ENCODE measurements at regions not wholly inside any gene's neighbourhood (a gene's known extent, or its start where the extent isn't known, plus 50 kb on each side); places are given as distances from the start of the nearest gene placed in this dataset.

DNA sequence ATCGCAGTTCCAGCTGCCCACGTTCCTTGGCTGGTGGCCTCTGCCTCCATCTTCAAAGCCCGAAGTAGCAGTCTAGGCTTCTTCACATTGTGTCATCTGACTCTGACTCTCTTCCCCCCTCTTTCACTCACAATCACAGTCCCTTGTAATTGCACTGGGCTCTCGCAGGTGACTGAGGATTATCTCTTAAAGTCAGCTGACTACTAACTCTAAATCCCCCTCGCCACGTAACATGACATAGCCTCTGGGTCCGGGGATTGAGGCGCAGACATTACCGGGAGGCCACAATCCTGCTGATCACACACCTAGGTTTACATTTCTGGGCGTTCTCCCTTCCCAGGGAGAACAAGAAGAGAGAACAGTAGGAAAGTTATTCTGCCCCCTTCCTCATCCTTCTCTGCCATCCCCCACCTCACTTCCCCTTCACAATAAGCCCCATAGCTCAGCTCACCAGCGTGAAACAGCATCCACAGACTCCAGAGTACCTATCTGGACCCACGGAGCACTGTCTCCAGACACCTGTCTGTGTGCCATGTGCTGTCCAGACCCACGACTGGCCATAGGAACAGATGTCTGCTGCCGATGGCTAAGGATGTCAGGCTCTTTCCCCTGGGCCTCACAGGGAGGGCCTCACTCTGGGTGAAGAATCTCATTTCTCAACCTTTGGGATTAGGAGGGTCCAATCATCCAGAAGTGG, 64.3 kb upstream of the FZD7 start:
- DNase-seq: no peak

DNA sequence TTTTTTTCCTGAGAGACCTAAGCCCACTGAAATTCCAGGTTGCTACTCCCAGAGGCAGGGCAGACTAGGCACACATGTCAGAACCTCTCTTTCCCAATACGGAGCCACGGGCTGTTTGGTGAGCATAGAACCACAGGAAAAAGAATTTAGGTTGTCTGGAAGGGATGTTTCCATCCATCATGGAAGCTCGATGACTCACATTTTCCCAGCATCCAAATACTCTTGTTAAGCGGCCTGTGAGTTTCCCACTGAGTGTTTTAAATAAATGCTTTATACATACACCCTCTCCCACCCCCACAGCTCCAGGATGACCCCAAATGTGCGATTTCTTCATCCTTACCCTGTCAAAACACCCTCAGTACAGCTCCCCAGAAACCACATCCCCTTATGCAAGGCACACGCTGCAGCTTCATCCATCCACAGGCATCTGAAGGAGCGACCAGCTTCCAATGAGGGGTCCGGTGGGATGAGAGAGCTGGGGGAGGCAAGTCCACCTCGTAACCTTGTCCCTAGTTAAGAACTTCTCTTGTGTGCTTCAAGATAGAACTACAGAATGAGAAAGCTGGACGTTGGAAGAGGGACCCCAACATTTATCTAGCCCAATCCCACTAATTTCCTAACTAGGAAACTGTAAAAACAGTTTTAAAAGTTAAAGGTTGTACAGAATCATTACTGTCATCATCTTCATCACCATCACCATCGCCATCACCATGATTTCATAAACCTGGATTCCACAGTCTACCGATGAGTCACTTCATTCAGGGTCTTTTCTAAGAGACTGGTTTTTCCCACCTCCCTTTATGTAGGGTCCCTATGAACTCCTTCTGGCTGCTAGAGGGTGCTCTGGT, 63.5 kb upstream of the FZD7 start:
- no peak for DNase-seq

DNA sequence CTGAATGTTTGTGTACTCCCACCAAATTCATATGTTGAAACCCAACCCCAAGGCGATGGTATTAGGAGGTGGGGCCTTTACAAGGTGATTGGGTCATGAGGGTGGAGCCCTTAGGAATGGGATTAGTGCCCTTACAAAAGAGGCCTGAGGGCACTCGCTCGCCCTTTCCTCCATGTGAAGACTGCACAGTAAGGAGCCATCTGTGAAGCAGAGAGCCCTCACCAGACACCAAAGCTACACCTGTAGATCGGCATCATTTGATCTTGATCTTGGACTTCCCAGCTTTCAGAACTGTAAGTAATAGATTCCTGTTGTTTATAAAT, 62.9 kb upstream of the FZD7 start:
- no peak for DNase-seq

DNA sequence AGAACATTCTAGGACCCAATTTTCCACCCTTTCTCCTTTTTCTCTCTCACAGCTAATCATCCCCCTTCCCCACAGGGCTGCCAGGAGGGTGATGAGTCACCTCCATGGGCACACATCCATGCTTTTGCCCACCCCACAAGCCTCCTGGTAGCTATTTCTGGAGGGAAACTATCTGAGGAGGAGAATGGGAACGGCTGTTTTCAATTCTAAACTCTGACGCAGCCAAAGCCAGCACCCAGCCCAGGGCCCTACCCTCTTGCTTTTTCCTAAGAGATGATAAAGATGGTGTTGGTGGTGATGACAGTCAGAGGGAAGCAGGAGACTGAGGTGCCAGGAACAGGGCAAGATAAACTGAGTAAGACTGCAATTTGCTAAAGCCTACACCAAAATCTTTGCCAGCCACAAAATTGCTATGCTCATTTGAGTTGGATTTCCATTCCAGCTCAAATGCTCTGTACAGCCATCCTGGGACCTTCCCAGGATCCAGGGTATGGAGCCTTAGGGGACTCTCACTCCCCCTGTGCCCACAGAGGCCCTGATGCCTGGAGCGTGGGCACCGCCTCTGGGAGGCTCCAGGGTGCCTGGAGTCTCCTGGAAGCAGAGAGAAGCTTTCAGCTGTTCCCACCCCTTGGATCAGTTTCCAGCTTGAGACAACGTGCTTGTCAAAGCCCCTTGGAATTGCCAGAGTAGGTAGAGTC, 62.0 kb upstream of the FZD7 start:
- no peak for DNase-seq

DNA sequence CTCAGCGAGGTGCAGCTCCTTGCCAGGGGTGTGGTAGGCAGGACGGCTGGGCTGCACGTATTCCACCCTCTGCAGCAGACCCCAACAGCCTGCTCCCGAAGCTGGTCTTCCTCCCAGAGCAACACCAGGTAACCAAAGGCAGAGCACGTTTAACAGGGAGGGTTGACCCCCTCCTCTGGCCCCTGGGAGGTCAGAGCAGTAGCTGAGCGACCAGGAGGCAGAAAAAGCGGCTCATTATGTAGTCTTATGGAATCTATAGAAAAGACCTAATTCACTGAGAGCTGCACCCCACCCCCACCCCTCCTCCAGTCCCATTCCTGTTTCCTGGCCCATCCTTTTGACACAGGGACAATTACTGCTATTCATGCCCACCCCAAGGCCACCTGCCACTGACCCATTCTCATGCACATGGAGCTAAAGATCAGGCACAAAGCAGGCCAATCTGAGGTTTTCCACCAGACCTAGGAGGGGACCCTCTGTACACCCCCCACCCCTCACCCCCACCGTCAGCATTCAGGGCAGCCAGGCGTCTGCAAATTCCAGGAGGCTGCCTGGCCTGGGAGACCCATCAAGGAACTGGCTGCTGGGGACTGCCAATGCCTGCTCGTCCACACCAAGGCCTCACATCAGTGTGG, 60.9 kb upstream of the FZD7 start:
- DNase-seq: no peak

DNA sequence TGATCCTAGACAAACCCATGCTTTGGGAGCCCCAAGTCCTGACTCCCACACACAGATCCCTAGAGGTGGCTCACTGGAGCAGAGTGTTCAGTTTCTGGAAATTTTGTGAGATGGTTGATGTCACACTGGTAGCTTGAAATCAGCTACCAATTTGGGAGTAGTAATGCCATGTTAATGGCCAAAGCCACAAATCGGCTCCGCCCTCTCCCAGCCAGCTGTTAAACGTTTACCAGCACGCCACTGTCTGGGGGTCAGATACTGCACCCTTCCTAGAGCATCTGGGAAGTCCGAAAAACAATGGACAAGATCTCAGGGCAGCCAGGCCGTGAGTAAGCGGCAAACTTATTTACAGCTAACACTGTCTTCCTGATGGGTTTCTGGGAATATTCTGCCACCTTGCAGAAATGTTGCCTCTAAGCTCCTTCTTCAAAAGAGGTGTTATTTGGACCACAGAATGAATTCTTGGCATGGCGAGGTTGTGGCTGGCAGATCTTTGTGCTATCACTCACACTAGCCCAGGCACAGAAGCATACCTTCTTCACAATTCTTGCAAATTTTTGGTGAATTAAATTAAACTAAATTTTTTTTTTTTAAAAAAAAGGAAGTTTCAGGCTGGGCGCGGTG, 60.2 kb upstream of the FZD7 start:
- no peak for DNase-seq

DNA sequence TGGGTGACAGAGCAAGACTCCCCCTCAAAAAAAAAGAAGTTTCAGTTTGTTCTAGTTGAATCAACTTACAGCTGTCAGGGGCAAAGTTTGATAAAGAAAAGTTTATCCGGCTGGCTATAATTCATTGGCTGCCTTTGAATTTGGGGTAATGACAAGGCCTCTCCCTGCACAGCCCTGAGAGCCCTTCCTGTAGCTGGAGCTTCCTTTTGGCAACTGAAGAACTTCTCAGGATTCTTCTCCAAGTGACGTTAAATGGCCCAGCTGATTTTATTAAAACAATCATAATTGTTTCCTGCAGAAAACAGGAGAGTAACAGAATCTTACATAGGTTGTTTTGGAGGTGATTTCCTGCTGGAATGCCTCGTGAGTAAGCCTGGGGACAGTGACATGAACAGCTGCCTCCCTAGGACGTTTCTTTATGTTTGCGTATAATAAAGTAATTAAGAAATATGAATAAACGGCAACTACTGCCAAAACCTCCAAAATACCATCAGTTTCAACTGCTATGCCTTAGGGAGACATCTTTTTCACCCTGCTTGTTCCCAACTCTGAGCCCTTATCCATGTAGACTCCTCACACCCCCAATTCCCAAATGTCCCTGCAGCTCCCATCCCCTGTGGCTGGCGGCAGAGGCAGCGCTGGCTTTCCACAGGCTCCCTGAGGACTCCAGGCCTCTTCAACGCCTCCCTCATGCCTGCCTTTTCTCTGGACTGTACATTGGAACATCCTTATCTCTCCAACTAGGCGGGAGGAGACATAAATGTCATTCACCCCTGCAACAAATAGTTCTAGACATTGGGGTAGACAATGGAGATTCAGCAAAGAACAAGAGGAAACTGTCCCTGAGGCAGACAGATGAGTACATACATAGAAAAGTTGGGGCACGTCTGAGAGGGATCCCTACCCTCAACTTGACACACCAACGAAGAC, 59.2 kb upstream of the FZD7 start:
- DNase-seq: no peak

DNA sequence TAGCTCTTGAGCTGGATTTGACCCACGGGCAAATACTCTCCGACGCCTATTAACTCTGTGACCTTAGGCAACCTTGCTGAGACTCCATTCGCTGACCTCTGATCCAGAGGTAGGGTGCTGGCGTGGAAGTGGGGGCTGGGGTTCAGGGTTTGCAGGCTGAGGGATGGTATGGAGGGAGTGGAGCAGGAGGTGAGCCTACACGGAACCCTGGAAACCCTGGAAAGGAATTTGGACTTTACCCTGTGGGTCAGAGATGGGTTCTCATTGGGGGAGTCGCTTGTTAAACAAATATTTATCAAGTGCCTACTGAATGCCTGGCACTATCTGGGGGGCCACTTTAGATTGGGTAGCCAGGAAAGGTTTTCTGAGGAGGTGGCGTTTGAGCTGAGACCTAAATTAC, 58.2 kb upstream of the FZD7 start:
- DNase-seq: no peak

DNA sequence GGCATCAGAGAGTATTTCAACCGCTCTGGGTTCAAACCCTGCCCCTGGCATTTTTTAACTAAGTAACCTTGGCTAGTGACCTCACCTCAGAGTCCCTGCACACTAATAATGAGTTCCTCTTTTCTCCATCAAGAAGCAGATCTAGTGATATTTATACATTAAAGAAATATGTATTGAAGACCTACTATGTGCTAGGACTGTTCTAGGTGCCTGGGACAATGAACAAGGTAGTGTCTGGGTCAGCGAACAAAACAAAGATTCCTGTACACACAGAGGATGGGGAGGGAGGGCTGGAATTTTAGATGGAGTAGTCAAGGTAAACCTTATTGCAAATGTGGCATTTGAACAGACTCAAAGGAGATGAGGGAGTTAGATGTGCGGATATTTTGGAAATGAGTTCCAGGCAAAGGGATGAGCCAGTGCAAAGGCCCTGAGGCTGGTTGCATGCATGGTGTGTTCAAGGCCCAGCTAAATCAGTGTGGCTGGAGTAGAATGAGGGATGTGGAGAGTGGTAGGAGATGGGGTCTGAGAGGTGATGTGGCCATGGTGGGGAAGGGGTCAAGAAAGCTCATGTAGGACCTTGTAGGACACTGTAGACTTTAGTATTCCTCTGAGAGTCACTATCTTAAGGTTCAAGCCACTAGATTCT, 57.6 kb upstream of the FZD7 start:
- DNase-seq: no peak

DNA sequence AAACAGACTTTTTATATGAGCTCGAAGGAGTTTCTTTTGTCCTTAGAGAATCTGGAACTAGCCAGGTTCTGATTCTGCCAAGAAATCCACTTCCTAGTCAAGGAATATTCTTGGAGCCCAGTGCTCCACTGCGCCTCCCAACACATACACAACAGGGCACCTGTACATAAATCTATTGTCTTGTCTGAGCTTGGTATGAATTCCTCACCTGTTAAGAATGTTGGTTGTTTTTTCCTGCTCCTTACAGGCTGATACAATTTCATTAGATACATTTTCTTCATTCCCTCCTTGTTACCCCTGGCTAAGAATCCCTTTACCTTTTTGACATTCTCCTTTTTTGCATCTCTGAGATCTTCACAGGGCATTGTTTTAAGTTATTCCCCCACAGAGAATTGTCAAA, 56.0 kb upstream of the FZD7 start:
- DNase-seq: no peak

DNA sequence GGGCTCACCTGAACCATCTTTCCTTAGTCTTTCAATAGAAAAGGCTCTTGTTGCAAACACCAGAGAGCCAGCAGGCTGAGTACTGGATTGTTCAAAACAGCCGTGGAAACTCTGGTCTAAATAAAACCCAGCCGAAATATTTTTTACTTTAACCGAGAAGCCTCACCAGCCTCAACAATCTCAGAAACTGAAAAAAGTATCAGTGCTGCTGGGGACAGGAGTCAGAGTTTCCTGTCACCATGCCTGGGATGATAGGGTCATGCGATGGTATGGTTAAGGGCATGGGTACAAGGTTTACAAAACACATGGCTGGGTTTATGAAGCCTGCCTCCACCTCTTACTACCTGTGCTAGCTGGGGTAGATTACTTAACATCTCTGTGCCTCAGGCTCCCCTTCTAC, 55.3 kb upstream of the FZD7 start:
- no peak for DNase-seq

DNA sequence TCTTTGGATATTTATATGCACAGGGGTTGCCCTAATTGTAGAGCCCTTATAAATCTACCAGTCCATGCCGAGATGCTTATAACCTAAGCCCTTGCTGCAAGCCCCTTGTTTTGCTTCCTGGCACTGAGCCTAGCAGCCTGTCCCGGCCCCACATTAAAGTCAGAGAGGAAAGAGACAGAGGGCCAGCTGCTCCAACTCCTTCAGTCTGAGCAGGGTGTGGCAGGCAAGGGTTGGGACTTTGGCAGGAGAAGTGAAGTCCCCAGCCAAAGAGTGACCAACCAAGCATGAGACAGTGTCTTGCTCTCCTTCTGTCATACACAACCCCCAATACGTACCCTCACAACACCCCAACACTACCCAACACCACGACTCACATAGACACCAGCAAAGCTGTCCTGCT, 54.7 kb upstream of the FZD7 start:
- peak; percentile 15 for DNase-seq

DNA sequence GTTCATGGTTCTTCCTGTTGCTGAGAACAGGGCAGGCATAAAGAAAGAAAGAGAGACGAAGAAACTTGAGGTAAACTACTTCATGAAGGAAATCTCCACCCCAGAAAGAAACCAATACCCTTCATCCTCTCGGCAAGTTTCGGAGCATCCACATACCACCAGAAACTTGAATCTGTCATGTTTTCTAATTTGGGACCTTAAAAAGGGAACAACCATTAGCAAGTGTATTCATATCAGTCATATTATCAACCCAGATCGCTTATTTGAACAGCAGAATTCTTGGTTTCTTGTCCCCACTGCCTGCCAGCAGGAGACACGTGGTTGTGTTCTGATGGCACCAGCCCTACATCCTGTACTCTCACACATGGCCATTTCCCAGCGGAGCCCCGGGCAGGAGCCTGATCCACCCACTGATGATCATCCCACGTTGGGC, 53.2 kb upstream of the FZD7 start:
- DNase-seq: no peak

DNA sequence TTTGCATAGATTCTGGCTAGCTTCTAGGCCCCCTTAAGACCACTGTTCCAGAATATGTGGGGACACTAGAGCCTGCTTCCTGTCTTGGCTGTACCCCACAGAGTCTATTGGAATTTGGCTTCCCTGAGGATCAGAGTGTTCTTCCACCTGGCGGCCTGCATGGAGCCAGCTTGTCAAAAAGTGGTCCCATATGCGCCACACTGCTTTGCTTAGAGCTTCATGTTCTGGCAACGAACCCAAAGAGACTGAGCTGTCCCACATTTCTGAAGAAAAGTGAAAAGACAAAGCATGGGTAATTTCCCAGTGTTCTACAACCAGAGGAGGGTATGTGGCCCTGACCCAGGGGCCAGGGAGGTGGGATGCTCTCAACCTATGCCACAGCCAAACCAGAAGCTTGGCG, 52.7 kb upstream of the FZD7 start:
- no peak for DNase-seq

DNA sequence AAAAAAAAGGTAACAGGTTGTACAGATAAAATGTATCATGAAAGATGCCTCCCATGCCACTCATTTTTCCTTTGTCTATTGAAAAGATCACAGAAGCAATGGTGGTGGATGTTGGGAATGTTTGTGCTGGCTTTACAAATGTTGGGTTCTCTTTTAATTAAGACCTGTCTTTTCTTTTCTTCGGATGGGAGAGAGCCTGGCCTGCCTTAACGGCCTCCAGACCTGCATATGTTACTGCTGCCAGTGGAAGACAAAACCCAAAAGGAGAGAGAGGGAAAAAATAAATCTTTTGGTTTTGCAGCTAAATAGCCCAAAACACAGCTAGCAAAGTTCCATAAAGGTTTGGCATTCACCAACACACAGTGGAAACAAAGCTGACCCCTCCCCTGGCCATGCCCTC, 50.5 kb upstream of the FZD7 start:
- no peak for DNase-seq

DNA sequence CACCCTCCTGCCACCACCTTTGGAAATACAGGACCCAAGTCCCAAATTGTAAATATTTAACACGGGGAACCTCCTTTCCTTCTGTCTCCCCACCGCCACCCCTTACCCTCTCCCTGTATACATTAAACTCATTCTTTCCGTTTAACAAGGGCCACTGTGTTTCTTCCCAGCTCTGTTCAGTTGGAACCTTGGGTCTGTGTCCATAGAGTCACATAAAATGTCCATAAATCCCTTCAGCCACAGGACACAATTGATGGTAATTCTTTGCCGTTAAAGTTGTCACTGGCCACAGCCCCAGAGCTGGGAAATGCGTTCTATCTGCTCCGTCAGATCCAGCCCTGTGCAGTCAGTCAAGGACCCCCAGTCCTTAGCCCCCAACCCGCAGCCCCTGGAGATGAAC, 49.9 kb upstream of the FZD7 start:
- no peak for DNase-seq
